ENCODE measurements at regions not wholly inside any gene's neighbourhood (a gene's known extent, or its start where the extent isn't known, plus 50 kb on each side); places are given as distances from the start of the nearest gene placed in this dataset.

GRCh38 chr2:211061612-211062296, 505.4 kb downstream of the CPS1 start:
- TF ChIP-seq EZH2 (IDR thresholded peaks at IDR 0.05; ENCODE audit: low read length, missing control alignments) (no peak), CTCF (conservative IDR thresholded peaks at IDR 0.05 in 1 of 2, IDR thresholded peaks at IDR 0.05 in 1 of 2; ENCODE audit: low read depth in 1 of 2, low read length in 2 of 2) (no peak)
- Histone ChIP-seq H3K27me3 (ENCODE audit: control insufficient read depth, insufficient read depth, low read length) (no peaks in the 10 kb centered on the region), H3K79me2 (ENCODE audit: control insufficient read depth, insufficient read depth, low read length) (no peaks in the 10 kb centered on the region), H3K27ac (ENCODE audit: insufficient read depth, low read length) (no peak overlapping the region), H3K4me1 (ENCODE audit: control insufficient read depth, extremely low read depth, insufficient read depth, low read length) (no peaks in the 10 kb centered on the region), H3K4me2 (ENCODE audit: extremely low read depth, insufficient read depth, low read length) (no peak overlapping the region), H3K9me3 (ENCODE audit: control insufficient read depth, insufficient read depth, low read depth, low read length) (no peaks in the 10 kb centered on the region), H3K4me3 (replicated peaks in 1 of 4; ENCODE audit: control extremely low read depth in 1 of 4, insufficient read depth in 1 of 4, low read depth in 3 of 4, low read length in 4 of 4) (no peak overlapping the region), H2AFZ (ENCODE audit: low read length) (no peak overlapping the region), H3K36me3 (ENCODE audit: control insufficient read depth, insufficient read depth, low read length) (no peaks in the 10 kb centered on the region), H4K20me1 (ENCODE audit: control insufficient read depth, extremely low read depth, insufficient read depth, low read length) (no peaks in the 10 kb centered on the region), H3K9ac (ENCODE audit: insufficient read depth, low read length) (no peak overlapping the region)
- no peak for DNase-seq (ENCODE audit: low read depth in 2 of 2)

- H3K79me2 ChIP-seq (ENCODE audit: control insufficient read depth, insufficient read depth, low read length), result no peaks in the 10 kb centered on the region
- H4K20me1 ChIP-seq (ENCODE audit: control insufficient read depth, extremely low read depth, insufficient read depth, low read length), result no peaks in the 10 kb centered on the region
- H3K4me1 ChIP-seq (ENCODE audit: control insufficient read depth, extremely low read depth, insufficient read depth, low read length), result no peaks in the 10 kb centered on the region
- no peak overlapping the region for H3K4me2 ChIP-seq (ENCODE audit: extremely low read depth, insufficient read depth, low read length)
- no peaks in the 10 kb centered on the region for H3K27me3 ChIP-seq (ENCODE audit: control insufficient read depth, insufficient read depth, low read length)
- no peak overlapping the region for H3K27ac ChIP-seq (ENCODE audit: insufficient read depth, low read length)
- no peak overlapping the region for H3K4me3 ChIP-seq (replicated peaks in 1 of 4; ENCODE audit: control extremely low read depth in 1 of 4, insufficient read depth in 1 of 4, low read depth in 3 of 4, low read length in 4 of 4)
- DNase-seq (ENCODE audit: low read depth in 2 of 2), result no peak
- no peak overlapping the region for H3K9ac ChIP-seq (ENCODE audit: insufficient read depth, low read length)
- no peak overlapping the region for H2AFZ ChIP-seq (ENCODE audit: low read length)
- H3K36me3 ChIP-seq (ENCODE audit: control insufficient read depth, insufficient read depth, low read length), result no peaks in the 10 kb centered on the region
- no peak for TF ChIP-seq EZH2 (IDR thresholded peaks at IDR 0.05; ENCODE audit: low read length, missing control alignments)
- no peak for TF ChIP-seq CTCF (conservative IDR thresholded peaks at IDR 0.05 in 1 of 2, IDR thresholded peaks at IDR 0.05 in 1 of 2; ENCODE audit: low read depth in 1 of 2, low read length in 2 of 2)
- H3K9me3 ChIP-seq (ENCODE audit: control insufficient read depth, insufficient read depth, low read depth, low read length), result no peaks in the 10 kb centered on the region
Measured at GRCh38 chr2:211062297-211062612, 505.9 kb downstream of the CPS1 start.

- H3K4me1 ChIP-seq (ENCODE audit: control insufficient read depth, extremely low read depth, insufficient read depth, low read length), result no peaks in the 10 kb centered on the region
- TF ChIP-seq EZH2 (IDR thresholded peaks at IDR 0.05; ENCODE audit: low read length, missing control alignments) (no peak), CTCF (conservative IDR thresholded peaks at IDR 0.05 in 1 of 2, IDR thresholded peaks at IDR 0.05 in 1 of 2; ENCODE audit: low read depth in 1 of 2, low read length in 2 of 2) (no peak)
- no peaks in the 10 kb centered on the region for H3K9me3 ChIP-seq (ENCODE audit: control insufficient read depth, insufficient read depth, low read depth, low read length)
- no peaks in the 10 kb centered on the region for H3K27me3 ChIP-seq (ENCODE audit: control insufficient read depth, insufficient read depth, low read length)
- no peak overlapping the region for H3K9ac ChIP-seq (ENCODE audit: insufficient read depth, low read length)
- no peak overlapping the region for H3K4me2 ChIP-seq (ENCODE audit: extremely low read depth, insufficient read depth, low read length)
- H2AFZ ChIP-seq (ENCODE audit: low read length), result no peak overlapping the region
- H3K4me3 ChIP-seq (replicated peaks in 1 of 4; ENCODE audit: control extremely low read depth in 1 of 4, insufficient read depth in 1 of 4, low read depth in 3 of 4, low read length in 4 of 4), result no peak overlapping the region
- H4K20me1 ChIP-seq (ENCODE audit: control insufficient read depth, extremely low read depth, insufficient read depth, low read length), result no peaks in the 10 kb centered on the region
- H3K27ac ChIP-seq (ENCODE audit: insufficient read depth, low read length), result no peak overlapping the region
- no peaks in the 10 kb centered on the region for H3K36me3 ChIP-seq (ENCODE audit: control insufficient read depth, insufficient read depth, low read length)
- DNase-seq (ENCODE audit: low read depth in 2 of 2), result no peak
- no peaks in the 10 kb centered on the region for H3K79me2 ChIP-seq (ENCODE audit: control insufficient read depth, insufficient read depth, low read length)
Measured at GRCh38 chr2:211067029-211067428, 510.6 kb downstream of the CPS1 start.
